PC-3 (cell line): ENCODE measurements at regions not wholly inside any gene's neighbourhood (a gene's known extent, or its start where the extent isn't known, plus 50 kb on each side); places are given as distances from the start of the nearest gene placed in this dataset.
A peak's percentile ranks its signal among the peaks of the same experiment; 100 is the strongest.

Source experiments
- ATAC-seq: fragments of 200-7000 bp; cut with Tn5 transposase; 2 replicates; pipeline ENCODE4 v1.9.1; 2020; ENCODE audit warnings: mild to moderate bottlenecking, moderate library complexity
- BruUV-seq: library from RNA; stranded (reverse); fragments of 400-500 nt; replicated peaks from 2 replicates; lab custom pipeline; 2021; lab: Mats Ljungman, UMichigan
- CTCF ChIA-PET: fragments of 300-600 bp; sonication (Branson Sonifier 250); formaldehyde crosslinking; loops from one replicate; lab custom pipeline; 2022; ENCODE audit warnings: antibody characterized with exemption; lab: Charles Lee
- POLR2A ChIA-PET: fragments of 300-600 bp; sonication (Branson Sonifier 250); formaldehyde crosslinking; loops from one replicate; lab custom pipeline; 2022; ENCODE audit warnings: antibody characterized with exemption; ENCODE audit not compliant: unreplicated experiment; lab: Charles Lee
- DNase-seq: peaks from one replicate; pipeline ENCODE4 v3.0.0-alpha.2; 2015
- H2AFZ ChIP-seq: fragments of 300-600 bp; sonication (generic); 2 replicates; pipeline ENCODE4 v1.6.0; 2016; ENCODE audit warnings: antibody characterized with exemption, low read length
- H3F3A ChIP-seq: fragments of 300-600 bp; sonication (generic); one replicate; pipeline ENCODE4 v1.6.0; 2017; ENCODE audit warnings: antibody characterized with exemption, low read length, control low read depth, mild to moderate bottlenecking; ENCODE audit not compliant: unreplicated experiment
- H3K27ac ChIP-seq: fragments of 300-600 bp; sonication (generic); 2 replicates; pipeline ENCODE4 v1.5.1; 2016; ENCODE audit warnings: mild to moderate bottlenecking, low read length
- H3K27me3 ChIP-seq: fragments of 300-600 bp; sonication (generic); 2 replicates; pipeline ENCODE4 v1.6.1; 2016; ENCODE audit warnings: low read length, mixed read lengths
- H3K36me3 ChIP-seq: fragments of 300-600 bp; sonication (generic); 2 replicates; pipeline ENCODE4 v1.6.1; 2016; ENCODE audit warnings: low read depth, mixed run types, low read length, mixed read lengths
- H3K4me1 ChIP-seq: fragments of 300-600 bp; sonication (generic); 2 replicates; pipeline ENCODE4 v1.5.1; 2016; ENCODE audit warnings: low read length; ENCODE audit not compliant: insufficient read depth
- H3K4me2 ChIP-seq: fragments of 300-600 bp; sonication (generic); 2 replicates; pipeline ENCODE4 v1.6.0; 2016; ENCODE audit warnings: low read length
- H3K4me3 ChIP-seq: fragments of 300-600 bp; sonication (generic); 2 replicates; pipeline ENCODE4 v1.5.1; 2016; ENCODE audit warnings: mild to moderate bottlenecking, low read length, mixed read lengths
- H3K79me2 ChIP-seq: fragments of 300-600 bp; sonication (generic); 2 replicates; pipeline ENCODE4 v1.6.1; 2017; ENCODE audit warnings: low read length, mixed read lengths
- H3K9ac ChIP-seq: fragments of 300-600 bp; sonication (generic); 2 replicates; pipeline ENCODE4 v1.6.0; 2016; ENCODE audit warnings: mild to moderate bottlenecking, low read length
- H3K9me2 ChIP-seq: fragments of 300-600 bp; sonication (generic); replicated peaks from 2 replicates; pipeline ENCODE4 v1.6.1; 2016; ENCODE audit warnings: mixed run types, low read length, mixed read lengths
- H3K9me3 ChIP-seq: fragments of 300-600 bp; sonication (generic); 2 replicates; pipeline ENCODE4 v1.6.1; 2016; ENCODE audit warnings: low read length, mixed read lengths
- H4K20me1 ChIP-seq: fragments of 300-600 bp; sonication (generic); 2 replicates; pipeline ENCODE4 v1.6.1; 2016; ENCODE audit warnings: low read length, mixed read lengths
- CTCF ChIP-seq: fragments of 300-600 bp; sonication (generic); conservative IDR thresholded peaks from 2 replicates; pipeline ENCODE4 v1.5.1; 2017; ENCODE audit warnings: antibody characterized with exemption, low read depth, mild to moderate bottlenecking, low read length
- EZH2 ChIP-seq: fragments of 300-600 bp; sonication (generic); IDR thresholded peaks from one replicate; pipeline ENCODE4 v1.6.1; 2017; ENCODE audit warnings: antibody characterized with exemption, mild to moderate bottlenecking, low read length; ENCODE audit not compliant: unreplicated experiment
- EZH2phosphoT487 ChIP-seq: fragments of 300-600 bp; sonication (generic); IDR thresholded peaks from 2 replicates; pipeline ENCODE4 v1.6.1; 2018; ENCODE audit warnings: mild to moderate bottlenecking, antibody characterized with exemption, low read length, borderline replicate concordance
- intact Hi-C: fragments of 100-400 bp; cut with micrococcal nuclease; formaldehyde crosslinking; loops from 2 replicates; pipeline ENCODE4 v1.9.0; 2023

DNA sequence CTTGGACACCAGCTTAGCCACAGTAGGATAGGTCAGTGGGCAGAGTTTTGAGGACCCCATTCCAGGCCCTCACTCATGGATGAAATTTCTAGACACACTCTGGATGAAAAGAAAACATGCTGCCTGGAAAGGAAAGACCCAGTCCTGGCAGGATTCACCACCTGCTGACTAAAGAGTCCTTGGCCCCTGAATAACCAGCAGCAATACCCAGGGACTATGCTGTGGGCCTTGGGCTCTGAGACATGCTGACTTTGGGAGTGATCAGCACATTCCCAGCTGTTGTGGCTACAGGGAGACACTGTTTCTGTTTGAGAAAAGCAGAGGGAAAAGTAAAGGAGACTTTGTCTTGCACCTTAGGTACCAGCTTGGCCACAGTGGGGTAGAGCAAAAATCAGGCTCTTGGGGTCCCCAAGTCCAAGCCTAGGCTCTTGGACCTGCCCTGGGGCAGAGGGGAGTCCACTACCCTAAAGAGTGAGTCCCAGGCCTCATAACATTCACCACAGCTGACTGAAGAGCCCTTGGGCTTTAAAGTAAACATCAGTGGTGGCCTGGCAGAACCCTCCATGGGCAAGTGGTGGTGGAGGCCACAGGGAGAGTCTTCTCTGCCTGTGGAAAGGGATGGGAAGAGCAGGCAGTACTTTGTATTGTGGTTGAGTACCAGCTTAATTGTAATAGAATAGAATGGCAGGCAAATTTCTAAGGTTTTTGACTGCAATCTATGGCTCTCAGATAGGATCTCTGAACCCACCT, 516.8 kb downstream of the BCKDHB start:
- no peak for ATAC-seq
- POLR2A ChIA-PET, result no interaction called here
- no peak for DNase-seq
- Histone ChIP-seq H3K4me3 (no peak overlapping the region), H3K27ac (no peak overlapping the region), H3F3A (no peaks in the 10 kb centered on the region), H3K4me2 (no peak overlapping the region), H3K9ac (no peak overlapping the region), H3K9me2 (no peaks in the 10 kb centered on the region), H2AFZ (no peak overlapping the region), H3K79me2 (no peaks in the 10 kb centered on the region), H4K20me1 (no peaks in the 10 kb centered on the region), H3K4me1 (peaks cover 5% of the 10 kb centered on the region; the same call in 1 of the 2 replicates), H3K36me3 (no peaks in the 10 kb centered on the region), H3K9me3 (no peaks in the 10 kb centered on the region), H3K27me3 (no peaks in the 10 kb centered on the region)
- intact Hi-C loops, result no loop called here
- no TSS peak for BruUV-seq
- TF ChIP-seq EZH2phosphoT487, result no peak
- no peak for TF ChIP-seq EZH2
- TF ChIP-seq CTCF, result no peak
- CTCF ChIA-PET, result no interaction called here

DNA sequence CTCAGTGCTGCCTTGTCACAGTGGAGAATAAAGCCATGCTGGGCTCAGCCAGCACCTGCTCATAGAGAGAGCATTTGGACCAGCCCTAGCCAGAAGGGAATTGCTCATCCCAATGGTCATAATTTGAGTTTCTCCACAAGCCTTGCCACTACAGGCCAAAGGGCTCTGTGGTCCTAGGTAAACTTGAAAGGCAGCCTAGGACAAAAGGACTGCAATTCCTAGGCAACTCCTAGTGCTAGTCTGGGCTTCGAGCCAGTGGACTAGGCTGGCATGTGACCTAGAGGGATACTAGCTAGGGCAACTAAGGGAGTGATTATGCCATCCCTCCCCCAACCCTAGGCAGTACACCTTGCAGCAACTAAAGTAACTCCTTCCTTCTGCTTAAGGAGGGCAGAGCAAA, 516.2 kb downstream of the BCKDHB start:
- no peaks in the 10 kb centered on the region for H3K27me3 ChIP-seq
- no peaks in the 10 kb centered on the region for H4K20me1 ChIP-seq
- H3K9me3 ChIP-seq, result no peaks in the 10 kb centered on the region
- H3K4me1 ChIP-seq, result peaks cover 5% of the 10 kb centered on the region; the same call in 1 of the 2 replicates
- intact Hi-C loops, result no loop called here
- TF ChIP-seq CTCF (no peak), EZH2 (no peak), EZH2phosphoT487 (no peak)
- BruUV-seq, result no TSS peak
- peak overlapping the region; percentile 34; the same call in 1 of the 2 replicates for H3K4me2 ChIP-seq
- H3K4me3 ChIP-seq, result no peak overlapping the region
- H3K27ac ChIP-seq, result peak overlapping the region; percentile 44
- no peak overlapping the region for H2AFZ ChIP-seq
- H3K9ac ChIP-seq, result no peak overlapping the region
- DNase-seq (peak; percentile 77), ATAC-seq (peak; percentile 49)
- H3K36me3 ChIP-seq, result no peaks in the 10 kb centered on the region
- ChIA-PET CTCF (no interaction called here), POLR2A (no interaction called here)
- H3K9me2 ChIP-seq, result no peaks in the 10 kb centered on the region
- H3K79me2 ChIP-seq, result no peaks in the 10 kb centered on the region
- no peaks in the 10 kb centered on the region for H3F3A ChIP-seq

GRCh38 chr6:80618953-80619352, 512.5 kb downstream of the BCKDHB start:
- TF ChIP-seq EZH2phosphoT487, result no peak
- TF ChIP-seq EZH2, result no peak
- TF ChIP-seq CTCF, result no peak
- DNase-seq (no peak), ATAC-seq (no peak)
- POLR2A ChIA-PET, result no interaction called here
- Histone ChIP-seq H3K4me2 (no peak overlapping the region), H3K9me3 (no peaks in the 10 kb centered on the region), H3K4me3 (no peak overlapping the region), H3F3A (no peaks in the 10 kb centered on the region), H2AFZ (no peak overlapping the region), H3K4me1 (peaks cover 5% of the 10 kb centered on the region; the same call in 1 of the 2 replicates), H3K27me3 (no peaks in the 10 kb centered on the region), H4K20me1 (no peaks in the 10 kb centered on the region), H3K9ac (no peak overlapping the region), H3K27ac (no peak overlapping the region), H3K36me3 (no peaks in the 10 kb centered on the region), H3K79me2 (no peaks in the 10 kb centered on the region), H3K9me2 (no peaks in the 10 kb centered on the region)
- intact Hi-C loops, result no loop called here
- CTCF ChIA-PET, result no interaction called here
- BruUV-seq, result no TSS peak
